ENCODE measurements at regions not wholly inside any gene's neighbourhood (a gene's known extent, or its start where the extent isn't known, plus 50 kb on each side); places are given as distances from the start of the nearest gene placed in this dataset.
A peak's percentile ranks its signal among the peaks of the same experiment; 100 is the strongest.

DNA sequence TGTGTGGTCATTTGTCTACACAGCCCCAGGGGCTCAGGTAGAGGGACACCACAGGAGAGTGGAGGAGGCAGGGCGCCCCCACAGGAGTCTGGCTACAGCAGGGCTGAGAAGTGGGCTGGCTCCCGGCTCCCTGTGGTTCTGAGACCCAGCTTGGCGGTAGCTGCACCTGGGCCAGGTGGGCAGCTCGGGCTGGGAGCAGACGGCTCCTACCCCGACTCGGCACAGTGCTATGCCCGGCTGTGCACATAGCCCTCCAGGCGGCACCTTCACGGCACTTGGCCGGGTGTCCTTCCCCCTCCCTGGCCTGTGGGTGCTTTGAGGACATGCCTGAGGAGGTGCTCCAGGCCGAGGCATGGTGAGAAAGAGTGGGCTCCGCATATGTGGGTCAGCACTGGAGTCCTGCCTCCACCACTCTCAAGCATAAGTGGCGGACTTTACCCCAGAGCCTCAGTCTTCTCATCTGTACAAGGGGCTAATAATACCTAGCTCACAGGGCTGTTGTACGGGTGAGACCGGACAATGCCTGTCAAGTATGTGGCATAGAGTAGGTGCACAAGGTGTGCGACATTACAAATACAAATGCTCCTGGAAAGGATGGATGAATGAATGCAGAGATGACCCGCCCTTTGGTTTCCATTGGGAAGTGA, 50.1 kb upstream of the JPH3 start:
- DNase-seq (ENCODE audit: low spot score) (no peak), FAIRE-seq (no peak)

DNA sequence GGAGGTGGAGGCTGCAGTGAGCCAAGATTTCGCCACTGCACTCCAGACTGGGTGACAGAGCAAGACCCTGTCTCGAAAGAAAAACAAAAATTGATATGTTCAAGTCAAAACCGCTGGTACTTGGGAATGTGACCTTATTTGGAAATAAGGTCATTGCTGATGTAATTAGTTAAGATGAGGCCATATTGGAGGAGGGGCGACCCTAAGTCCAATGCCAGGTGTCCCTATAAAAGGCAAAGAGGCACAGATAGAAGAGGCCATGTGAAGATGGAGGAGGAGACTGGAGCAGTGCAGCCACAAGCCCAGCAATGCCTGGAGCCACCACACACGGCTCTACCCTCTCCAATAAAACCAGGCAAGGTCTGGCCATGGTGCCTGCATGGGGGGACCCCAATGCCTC, 50.8 kb upstream of the JPH3 start:
- FAIRE-seq: no peak
- DNase-seq (ENCODE audit: low spot score): no peak

DNA sequence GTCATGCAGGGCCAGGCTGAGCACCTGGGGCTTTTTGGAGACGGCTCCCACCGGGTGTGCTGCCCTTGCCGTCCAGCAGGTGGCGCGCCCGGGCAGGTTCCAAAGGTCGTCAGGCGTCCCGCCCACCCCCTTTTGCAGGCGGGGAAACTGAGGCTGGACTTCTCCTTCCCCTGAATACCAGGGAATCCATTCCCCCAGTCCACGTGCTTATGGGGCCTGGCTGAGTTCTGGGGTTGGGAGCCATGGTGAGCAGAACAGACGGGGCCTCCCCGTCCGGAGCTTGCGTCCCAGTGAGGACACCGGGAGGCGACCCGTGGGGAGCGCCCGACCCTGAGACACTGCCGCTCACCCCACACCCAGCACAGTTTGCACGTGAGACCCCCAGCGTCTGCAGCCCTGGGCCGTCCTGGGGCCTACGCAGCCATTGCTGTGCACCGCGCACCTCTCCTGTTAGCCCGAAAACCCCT, 51.8 kb upstream of the JPH3 start:
- DNase-seq (ENCODE audit: low spot score) (peak; percentile 70), FAIRE-seq (peak; percentile 65)

DNA sequence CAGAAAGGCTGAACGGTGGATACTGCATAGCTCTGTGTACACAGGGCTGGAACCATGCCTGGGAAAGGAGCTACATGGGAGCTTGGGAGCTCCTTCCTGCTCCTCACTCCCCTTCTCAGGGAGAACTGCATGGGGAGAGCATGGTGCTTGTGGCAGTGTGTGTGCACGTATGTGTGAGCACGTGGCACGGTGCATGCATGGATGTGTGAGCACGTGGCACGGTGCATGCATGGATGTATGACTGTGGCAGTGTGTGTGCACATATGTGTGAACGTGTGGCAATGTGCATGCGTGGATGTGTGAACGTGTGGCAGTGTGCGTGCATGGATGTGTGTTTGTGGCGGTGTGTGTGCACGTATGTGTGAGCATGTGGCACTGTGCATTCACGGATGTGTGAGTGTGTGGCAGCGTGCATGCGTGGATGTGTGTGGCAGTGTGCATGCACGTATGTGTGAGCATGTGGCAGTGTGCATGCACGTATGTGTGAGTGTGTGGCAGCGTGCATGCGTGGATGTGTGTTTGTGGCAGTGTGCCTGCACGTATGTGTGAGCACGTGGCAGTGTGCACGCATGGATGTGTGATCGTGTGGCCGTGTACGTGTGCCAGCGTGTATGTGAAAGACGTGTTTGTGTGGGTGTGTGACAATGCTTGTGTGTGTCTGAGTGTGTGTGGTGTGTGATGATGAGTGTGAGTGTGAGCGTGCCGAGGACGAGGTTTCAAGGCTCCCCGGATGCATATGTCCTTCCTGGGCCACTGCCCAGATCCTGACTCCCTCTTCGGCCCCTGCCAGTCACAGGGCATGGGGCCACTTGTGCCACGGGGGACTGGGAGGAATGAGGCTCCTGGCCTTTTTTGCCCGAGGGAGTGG, 52.4 kb upstream of the JPH3 start:
- FAIRE-seq (peak; percentile 99), DNase-seq (ENCODE audit: low spot score) (no peak)

DNA sequence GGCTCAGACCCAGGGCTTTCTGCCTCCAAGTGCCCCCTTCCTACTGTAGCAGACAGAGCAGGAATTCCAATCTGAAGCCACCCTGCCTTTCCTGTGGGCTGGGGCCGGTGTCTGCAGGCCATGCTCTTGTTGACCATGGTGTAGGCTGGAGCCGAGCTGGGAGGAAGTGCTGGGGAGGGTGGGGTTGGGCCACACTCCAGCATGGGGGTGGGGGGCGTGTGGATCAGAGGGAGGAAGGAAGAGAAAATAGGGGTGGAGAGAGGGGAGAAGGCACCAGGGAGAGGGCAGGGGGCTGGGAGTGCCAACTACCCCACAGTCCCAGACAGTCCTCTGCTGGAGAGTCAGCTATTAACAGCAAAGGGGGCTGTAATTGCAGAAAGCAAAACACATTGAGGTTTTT, 54.3 kb upstream of the JPH3 start:
- no peak for FAIRE-seq
- DNase-seq (ENCODE audit: low spot score): no peak

DNA sequence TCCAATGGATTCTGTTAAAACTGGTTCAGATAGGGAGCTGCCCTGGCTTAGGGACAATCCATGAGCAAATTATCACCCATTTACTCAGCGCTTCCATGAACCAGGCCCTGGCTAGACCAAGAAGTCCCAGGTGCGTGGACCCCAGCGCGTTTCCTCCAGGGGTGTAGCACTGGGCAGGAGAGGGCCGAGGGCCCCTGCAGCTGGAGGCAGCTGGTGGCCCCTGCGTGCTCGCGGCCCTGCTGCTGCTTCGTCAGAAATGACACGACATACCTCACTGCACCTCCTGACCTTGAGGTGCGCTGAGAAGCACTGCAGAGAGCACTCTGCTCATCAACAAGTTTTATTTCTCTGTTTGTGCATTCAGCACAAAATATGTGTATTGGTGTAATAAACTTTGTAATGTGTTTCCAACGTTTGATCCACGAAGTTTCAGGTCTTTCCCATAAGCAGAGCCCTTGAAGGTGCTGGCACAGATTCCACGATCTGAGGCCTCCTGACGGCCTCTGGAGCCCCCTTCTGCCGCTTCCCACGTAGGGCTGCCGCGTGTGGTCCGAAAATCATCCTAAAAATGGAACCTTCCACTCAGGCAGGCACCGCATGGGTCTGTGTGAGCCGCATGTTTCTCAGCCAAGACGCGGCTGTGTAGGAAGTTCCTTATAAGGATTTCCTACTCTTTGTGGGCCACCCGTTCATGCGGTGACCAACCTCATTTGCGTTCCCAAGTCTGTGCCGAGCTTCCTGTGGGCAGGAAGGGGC, 50.8 kb upstream of the ZCCHC14 start:
- no peak for FAIRE-seq
- no peak for DNase-seq (ENCODE audit: low spot score)

DNA sequence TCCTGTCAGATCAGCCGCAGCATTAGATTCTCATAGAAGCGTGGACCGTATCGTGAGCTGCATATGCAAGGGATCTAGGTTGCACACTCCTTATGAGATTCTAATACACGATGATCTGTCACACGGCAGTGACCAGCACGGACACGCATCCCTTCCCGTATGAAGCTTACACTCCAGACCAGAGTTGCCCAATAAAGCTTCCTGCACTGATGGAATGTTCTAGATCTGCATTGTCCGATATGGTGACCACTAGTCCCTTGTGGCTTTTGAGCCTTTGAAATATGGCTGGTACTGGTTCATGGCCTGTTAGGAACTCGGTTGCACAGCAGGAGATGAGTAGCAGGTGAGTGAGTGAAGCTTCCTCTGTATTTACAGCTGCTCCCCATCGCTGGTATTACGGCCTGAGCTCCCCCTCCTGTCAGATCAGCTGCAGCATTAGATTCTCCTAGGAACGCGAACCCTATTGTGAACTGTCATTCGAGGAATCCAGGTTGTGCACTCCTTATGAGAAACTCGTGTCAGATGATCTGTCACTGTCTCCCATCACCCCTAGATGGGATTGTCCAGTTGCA, 49.8 kb upstream of the ZCCHC14 start:
- DNase-seq (ENCODE audit: low spot score) (no peak), FAIRE-seq (no peak)

All from urothelium cell line (cell line).